ENCODE measurements at regions not wholly inside any gene's neighbourhood (a gene's known extent, or its start where the extent isn't known, plus 50 kb on each side); places are given as distances from the start of the nearest gene placed in this dataset.

- Histone ChIP-seq H3K4me1 (ENCODE audit: insufficient read depth) (no peaks in the 10 kb centered on the region), H2AFZ (no peak overlapping the region), H3K4me2 (no peak overlapping the region), H3K36me3 (ENCODE audit: insufficient read depth) (no peaks in the 10 kb centered on the region), H3K27me3 (ENCODE audit: insufficient read depth) (no peaks in the 10 kb centered on the region), H3F3A (replicated peaks; ENCODE audit: low read depth) (no peaks in the 10 kb centered on the region), H3K79me2 (replicated peaks; ENCODE audit: insufficient read depth) (no peaks in the 10 kb centered on the region), H3K27ac (ENCODE audit: low read depth) (no peak overlapping the region), H3K4me3 (no peak overlapping the region), H4K20me1 (replicated peaks; ENCODE audit: insufficient read depth) (no peaks in the 10 kb centered on the region), H3K9me2 (ENCODE audit: insufficient read depth) (peaks cover 22% of the 10 kb centered on the region)
- DNase-seq (ENCODE audit: low spot score), result no peak
- TF ChIP-seq JUNB (IDR thresholded peaks at IDR 0.05; ENCODE audit: unreplicated experiment), result no peak
- no peak for TF ChIP-seq ETS1 (IDR thresholded peaks at IDR 0.05)
- TF ChIP-seq ZNF462 (CRISPR knock-in tag; IDR thresholded peaks at IDR 0.05), result no peak
- TF ChIP-seq POLR2AphosphoS5 (IDR thresholded peaks at IDR 0.05; ENCODE audit: low read depth), result no peak
- TF ChIP-seq CTCF (conservative IDR thresholded peaks at IDR 0.05; ENCODE audit: low read depth in 2 of 2), result no peak
- no peak for TF ChIP-seq ZNF114 (CRISPR knock-in tag; IDR thresholded peaks at IDR 0.05)
- TF ChIP-seq CREB1 (CRISPR knock-in tag; IDR thresholded peaks at IDR 0.05; ENCODE audit: low read depth), result no peak
- no peak for TF ChIP-seq REST (IDR thresholded peaks at IDR 0.05; ENCODE audit: unreplicated experiment)
- no peak for TF ChIP-seq NANOG (IDR thresholded peaks at IDR 0.05; ENCODE audit: borderline replicate concordance)
- no peak for TF ChIP-seq STAT1 (IDR thresholded peaks at IDR 0.05; ENCODE audit: unreplicated experiment)
- no peak for TF ChIP-seq EZH2 (IDR thresholded peaks at IDR 0.05; ENCODE audit: low read depth, unreplicated experiment)
- TF ChIP-seq ZNF331 (CRISPR knock-in tag; IDR thresholded peaks at IDR 0.05; ENCODE audit: low read depth), result no peak
- no peak for TF ChIP-seq EZH2phosphoT487 (IDR thresholded peaks at IDR 0.05; ENCODE audit: unreplicated experiment)
- Mint-ChIP-seq H3K4me3 (no peak overlapping the region), H3K27me3 (ENCODE audit: insufficient read depth, low read depth, poor library complexity) (no peaks in the 10 kb centered on the region), H3K9me3 (no peaks in the 10 kb centered on the region), H3K4me1 (no peaks in the 10 kb centered on the region), H3K27ac (no peak overlapping the region), H3K36me3 (ENCODE audit: low read depth) (no peaks in the 10 kb centered on the region)
- ATAC-seq, result no peak
These were observed 126.6 kb upstream of the SLC14A2 start for GRCh38 chr18:45488645-45489044.
